ENCODE measurements at regions not wholly inside any gene's neighbourhood (a gene's known extent, or its start where the extent isn't known, plus 50 kb on each side); places are given as distances from the start of the nearest gene placed in this dataset.

DNA sequence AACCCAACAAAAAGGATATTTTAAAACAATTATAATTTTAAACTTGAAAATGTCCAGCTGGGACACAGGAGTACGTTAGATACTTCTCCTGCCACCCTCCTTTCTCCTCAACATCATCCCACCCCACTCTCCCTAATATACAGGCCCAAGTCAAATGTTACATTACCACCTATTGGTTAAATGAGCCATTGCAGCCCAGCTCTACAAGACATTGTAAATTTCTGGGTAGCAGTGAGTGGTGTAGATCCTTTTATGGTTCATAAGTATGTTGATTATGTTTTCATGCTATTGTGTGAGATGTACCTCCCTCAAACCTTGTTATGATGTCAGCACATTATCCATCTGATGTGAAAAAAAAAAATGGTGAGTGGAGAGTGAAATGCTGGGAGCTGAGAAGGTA lies 187.1 kb upstream of the BCOR start:
- H3K27ac ChIP-seq, result no peak overlapping the region
- H3K36me3 ChIP-seq, result no peaks in the 10 kb centered on the region
- no peaks in the 10 kb centered on the region for H3K27me3 ChIP-seq
- H3K4me1 ChIP-seq (ENCODE audit: low read depth), result no peaks in the 10 kb centered on the region
- no peaks in the 10 kb centered on the region for H3K9me3 ChIP-seq (ENCODE audit: low read depth)
- DNase-seq (ENCODE audit: low read depth in 1 of 2, low spot score in 1 of 2), result no peak
- TF ChIP-seq, protein P1, sequence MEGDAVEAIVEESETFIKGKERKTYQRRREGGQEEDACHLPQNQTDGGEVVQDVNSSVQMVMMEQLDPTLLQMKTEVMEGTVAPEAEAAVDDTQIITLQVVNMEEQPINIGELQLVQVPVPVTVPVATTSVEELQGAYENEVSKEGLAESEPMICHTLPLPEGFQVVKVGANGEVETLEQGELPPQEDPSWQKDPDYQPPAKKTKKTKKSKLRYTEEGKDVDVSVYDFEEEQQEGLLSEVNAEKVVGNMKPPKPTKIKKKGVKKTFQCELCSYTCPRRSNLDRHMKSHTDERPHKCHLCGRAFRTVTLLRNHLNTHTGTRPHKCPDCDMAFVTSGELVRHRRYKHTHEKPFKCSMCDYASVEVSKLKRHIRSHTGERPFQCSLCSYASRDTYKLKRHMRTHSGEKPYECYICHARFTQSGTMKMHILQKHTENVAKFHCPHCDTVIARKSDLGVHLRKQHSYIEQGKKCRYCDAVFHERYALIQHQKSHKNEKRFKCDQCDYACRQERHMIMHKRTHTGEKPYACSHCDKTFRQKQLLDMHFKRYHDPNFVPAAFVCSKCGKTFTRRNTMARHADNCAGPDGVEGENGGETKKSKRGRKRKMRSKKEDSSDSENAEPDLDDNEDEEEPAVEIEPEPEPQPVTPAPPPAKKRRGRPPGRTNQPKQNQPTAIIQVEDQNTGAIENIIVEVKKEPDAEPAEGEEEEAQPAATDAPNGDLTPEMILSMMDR (IDR thresholded peaks at IDR 0.05; ENCODE audit: low read depth, low read length), result no peak
- H3K4me3 ChIP-seq, result no peak overlapping the region

DNA sequence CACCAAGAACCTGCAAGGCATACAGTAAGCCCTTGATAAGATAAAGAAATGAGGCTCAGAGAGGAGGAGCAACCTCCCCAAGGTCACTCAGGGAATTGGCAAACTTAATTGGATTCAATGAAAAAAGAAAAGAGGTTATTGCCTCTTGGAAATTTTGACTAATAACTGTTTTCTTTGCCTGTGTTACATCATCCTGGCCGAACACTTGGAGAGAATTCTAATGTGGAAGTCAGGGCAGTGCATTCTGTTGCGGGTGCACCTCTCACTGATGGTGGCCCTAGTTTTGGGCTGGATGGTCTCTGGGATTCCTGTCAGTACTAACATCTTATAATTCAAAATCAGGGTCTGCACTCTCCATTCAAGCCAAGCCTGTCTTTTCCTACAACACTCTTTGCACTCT lies 186.2 kb upstream of the BCOR start:
- Histone ChIP-seq H3K27ac (no peak overlapping the region), H3K4me1 (ENCODE audit: low read depth) (no peaks in the 10 kb centered on the region), H3K27me3 (no peaks in the 10 kb centered on the region), H3K9me3 (ENCODE audit: low read depth) (no peaks in the 10 kb centered on the region), H3K36me3 (no peaks in the 10 kb centered on the region), H3K4me3 (no peak overlapping the region)
- no peak for DNase-seq (ENCODE audit: low read depth in 1 of 2, low spot score in 1 of 2)
- TF ChIP-seq, protein P1 (IDR thresholded peaks at IDR 0.05; ENCODE audit: low read depth, low read length), result no peak

DNA sequence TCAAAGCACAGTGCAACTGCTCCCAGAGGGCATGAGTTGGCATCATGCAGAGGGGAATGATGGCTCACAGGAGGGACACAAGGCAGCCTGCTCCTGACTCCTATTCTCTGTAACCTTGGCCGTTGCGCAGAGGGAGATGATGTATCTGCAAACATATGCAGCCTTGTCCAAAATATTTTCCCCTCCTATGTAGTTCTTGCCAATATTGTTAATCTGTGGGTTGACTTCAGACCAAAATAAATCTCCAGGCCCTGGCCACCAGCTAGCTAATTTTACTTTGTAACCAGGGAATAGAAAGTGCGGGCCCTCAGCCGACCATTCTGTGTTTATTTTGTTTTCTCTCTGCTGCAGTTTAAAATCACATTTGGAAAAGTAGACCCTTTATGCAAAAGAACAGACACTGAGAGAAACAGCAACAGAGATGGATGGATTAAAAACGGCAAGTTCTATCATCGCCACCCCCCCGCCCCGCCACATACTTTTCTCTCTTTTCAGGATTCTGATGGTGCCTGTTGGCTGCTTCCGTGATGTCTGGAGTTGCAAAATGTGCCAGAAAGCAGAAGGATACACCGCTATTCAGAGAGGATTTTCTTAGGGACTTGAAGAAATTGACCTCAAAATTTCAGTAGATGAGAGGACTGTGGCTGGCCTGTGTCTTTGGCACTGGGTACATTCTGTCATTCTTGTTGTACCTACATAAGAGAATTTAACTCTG lies 185.3 kb upstream of the BCOR start:
- H3K36me3 ChIP-seq, result no peaks in the 10 kb centered on the region
- no peak overlapping the region for H3K27ac ChIP-seq
- peak in 1 of 2 donors; percentile 29 for DNase-seq (ENCODE audit: low read depth in 1 of 2, low spot score in 1 of 2)
- no peaks in the 10 kb centered on the region for H3K9me3 ChIP-seq (ENCODE audit: low read depth)
- no peaks in the 10 kb centered on the region for H3K4me1 ChIP-seq (ENCODE audit: low read depth)
- no peak overlapping the region for H3K4me3 ChIP-seq
- TF ChIP-seq, protein P1 (IDR thresholded peaks at IDR 0.05; ENCODE audit: low read depth, low read length), result no peak
- H3K27me3 ChIP-seq, result no peaks in the 10 kb centered on the region

DNA sequence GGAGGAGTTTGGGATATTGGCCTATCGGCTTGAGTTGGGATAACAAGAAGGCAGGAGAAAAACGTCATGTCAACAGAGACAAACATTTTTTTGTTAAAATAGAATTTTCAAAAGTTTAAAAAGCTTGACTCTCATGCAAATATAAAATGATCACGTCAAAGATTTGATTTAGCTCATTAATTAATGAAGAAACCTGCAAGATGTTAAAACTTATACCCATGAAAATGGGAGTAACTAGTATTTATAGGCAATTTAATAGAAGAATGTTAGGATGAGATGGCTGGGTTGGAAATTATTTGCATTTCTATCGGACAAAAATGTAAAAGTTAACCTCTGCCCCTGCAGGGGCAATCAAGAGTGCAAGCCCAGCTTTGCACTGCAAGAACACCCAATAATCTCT lies 184.6 kb upstream of the BCOR start:
- H3K27ac ChIP-seq, result no peak overlapping the region
- H3K9me3 ChIP-seq (ENCODE audit: low read depth), result no peaks in the 10 kb centered on the region
- no peaks in the 10 kb centered on the region for H3K27me3 ChIP-seq
- TF ChIP-seq, protein P1 (IDR thresholded peaks at IDR 0.05; ENCODE audit: low read depth, low read length), result no peak
- H3K4me3 ChIP-seq, result no peak overlapping the region
- H3K4me1 ChIP-seq (ENCODE audit: low read depth), result no peaks in the 10 kb centered on the region
- H3K36me3 ChIP-seq, result no peaks in the 10 kb centered on the region
- no peak for DNase-seq (ENCODE audit: low read depth in 1 of 2, low spot score in 1 of 2)

DNA sequence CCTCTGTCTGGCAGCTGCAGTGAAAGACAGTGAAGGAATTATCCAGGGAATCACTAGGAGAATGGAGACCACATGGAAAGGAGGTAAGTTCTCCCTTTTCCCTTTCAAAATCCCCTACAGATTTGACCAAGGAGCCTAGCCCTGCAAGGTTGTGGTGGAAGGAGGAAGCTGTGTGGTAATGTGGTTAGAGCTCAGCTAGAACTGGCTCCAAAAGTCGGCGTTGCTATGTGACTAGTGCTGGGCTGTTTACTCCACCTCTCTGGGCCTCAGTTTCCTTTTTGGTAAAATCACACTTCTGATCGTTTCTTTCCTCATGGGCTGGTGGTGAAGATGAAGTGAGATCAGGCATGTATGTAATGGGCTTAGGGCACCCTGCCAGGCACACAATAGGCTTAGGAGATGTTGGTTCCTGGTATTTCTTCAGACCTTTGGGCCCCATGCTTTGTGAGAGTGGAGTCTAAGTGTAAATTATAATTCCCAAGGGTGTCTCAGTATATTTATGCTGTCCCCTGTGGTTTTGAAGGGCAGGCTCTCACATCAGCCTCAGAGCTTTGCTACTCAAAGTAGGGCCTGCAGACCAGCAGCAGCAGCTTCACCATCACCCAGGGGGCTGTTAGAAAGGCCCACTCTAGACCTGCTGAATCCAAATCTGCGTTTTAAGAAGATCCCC lies 183.7 kb upstream of the BCOR start:
- H3K27me3 ChIP-seq, result no peaks in the 10 kb centered on the region
- H3K9me3 ChIP-seq (ENCODE audit: low read depth), result no peaks in the 10 kb centered on the region
- H3K36me3 ChIP-seq, result no peaks in the 10 kb centered on the region
- TF ChIP-seq, protein P1 (IDR thresholded peaks at IDR 0.05; ENCODE audit: low read depth, low read length), result no peak
- no peak for DNase-seq (ENCODE audit: low read depth in 1 of 2, low spot score in 1 of 2)
- no peaks in the 10 kb centered on the region for H3K4me1 ChIP-seq (ENCODE audit: low read depth)
- H3K27ac ChIP-seq, result no peak overlapping the region
- H3K4me3 ChIP-seq, result no peak overlapping the region

Measured in cardiac muscle cell (in vitro differentiated cells and primary cell).